ENCODE measurements at regions not wholly inside any gene's neighbourhood (a gene's known extent, or its start where the extent isn't known, plus 50 kb on each side); places are given as distances from the start of the nearest gene placed in this dataset.

DNA sequence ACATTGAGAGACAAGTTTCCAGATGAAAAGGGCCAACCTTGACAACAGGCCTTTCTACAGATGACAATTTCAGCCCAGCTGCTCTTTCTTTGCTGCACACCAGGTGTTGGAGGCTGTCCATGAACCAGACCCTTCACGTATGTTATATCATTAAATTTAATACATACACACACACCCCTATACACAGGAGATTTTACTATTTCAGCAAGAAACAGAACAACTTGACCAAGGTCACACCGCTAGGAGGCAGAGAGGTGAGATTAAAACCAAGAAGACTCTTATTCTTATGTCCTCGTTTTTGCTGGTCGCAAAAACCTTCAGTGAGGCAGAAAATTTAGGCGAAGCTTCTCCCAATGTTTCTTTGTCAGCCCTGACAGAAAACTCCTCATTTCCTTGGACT is 1585.9 kb downstream of the AACS start:
- TF ChIP-seq TAF1 (IDR thresholded peaks at IDR 0.05; ENCODE audit: low read depth): no peak
- TF ChIP-seq, protein P1, sequence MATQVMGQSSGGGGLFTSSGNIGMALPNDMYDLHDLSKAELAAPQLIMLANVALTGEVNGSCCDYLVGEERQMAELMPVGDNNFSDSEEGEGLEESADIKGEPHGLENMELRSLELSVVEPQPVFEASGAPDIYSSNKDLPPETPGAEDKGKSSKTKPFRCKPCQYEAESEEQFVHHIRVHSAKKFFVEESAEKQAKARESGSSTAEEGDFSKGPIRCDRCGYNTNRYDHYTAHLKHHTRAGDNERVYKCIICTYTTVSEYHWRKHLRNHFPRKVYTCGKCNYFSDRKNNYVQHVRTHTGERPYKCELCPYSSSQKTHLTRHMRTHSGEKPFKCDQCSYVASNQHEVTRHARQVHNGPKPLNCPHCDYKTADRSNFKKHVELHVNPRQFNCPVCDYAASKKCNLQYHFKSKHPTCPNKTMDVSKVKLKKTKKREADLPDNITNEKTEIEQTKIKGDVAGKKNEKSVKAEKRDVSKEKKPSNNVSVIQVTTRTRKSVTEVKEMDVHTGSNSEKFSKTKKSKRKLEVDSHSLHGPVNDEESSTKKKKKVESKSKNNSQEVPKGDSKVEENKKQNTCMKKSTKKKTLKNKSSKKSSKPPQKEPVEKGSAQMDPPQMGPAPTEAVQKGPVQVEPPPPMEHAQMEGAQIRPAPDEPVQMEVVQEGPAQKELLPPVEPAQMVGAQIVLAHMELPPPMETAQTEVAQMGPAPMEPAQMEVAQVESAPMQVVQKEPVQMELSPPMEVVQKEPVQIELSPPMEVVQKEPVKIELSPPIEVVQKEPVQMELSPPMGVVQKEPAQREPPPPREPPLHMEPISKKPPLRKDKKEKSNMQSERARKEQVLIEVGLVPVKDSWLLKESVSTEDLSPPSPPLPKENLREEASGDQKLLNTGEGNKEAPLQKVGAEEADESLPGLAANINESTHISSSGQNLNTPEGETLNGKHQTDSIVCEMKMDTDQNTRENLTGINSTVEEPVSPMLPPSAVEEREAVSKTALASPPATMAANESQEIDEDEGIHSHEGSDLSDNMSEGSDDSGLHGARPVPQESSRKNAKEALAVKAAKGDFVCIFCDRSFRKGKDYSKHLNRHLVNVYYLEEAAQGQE (IDR thresholded peaks at IDR 0.05; ENCODE audit: low read depth): no peak
- no peak for TF ChIP-seq RAD21 (IDR thresholded peaks at IDR 0.05; ENCODE audit: low read depth)
- TF ChIP-seq YY1 (IDR thresholded peaks at IDR 0.05; ENCODE audit: low read depth): no peak
